SK-N-SH treated with all-trans-retinoic acid at 6 μM for 48 hours (cell line): ENCODE measurements at regions not wholly inside any gene's neighbourhood (a gene's known extent, or its start where the extent isn't known, plus 50 kb on each side); places are given as distances from the start of the nearest gene placed in this dataset.

Experiments
- POU6F1 ChIP-seq: fragments of 250-450 bp; sonication (Bioruptor Pico); IDR thresholded peaks from 2 replicates; pipeline ENCODE4 v1.8.0; 2021; ENCODE audit warnings: low read depth, mild to moderate bottlenecking, moderate library complexity, borderline replicate concordance
- RARB ChIP-seq: fragments of 250-450 bp; sonication (Bioruptor Pico); IDR thresholded peaks from 2 replicates; pipeline ENCODE4 v1.8.0; 2021; ENCODE audit warnings: mild to moderate bottlenecking, moderate library complexity
- ZFP30 ChIP-seq: fragments of 450-650 bp; formaldehyde crosslinking; IDR thresholded peaks from 2 replicates; pipeline ENCODE4 v1.5.0; 2022; ENCODE audit warnings: mild to moderate bottlenecking, moderate library complexity
- ZNF565 ChIP-seq: fragments of 450-650 bp; formaldehyde crosslinking; conservative IDR thresholded peaks from 2 replicates; pipeline ENCODE4 v1.5.0; 2020; ENCODE audit warnings: low read depth, mild to moderate bottlenecking, moderate library complexity

GRCh38 chr12:94813314-94813713 lies 163.0 kb upstream of the TMCC3 start:
- TF ChIP-seq ZNF565 (no peak), POU6F1 (CRISPR knock-in tag) (no peak), RARB (no peak), ZFP30 (no peak)
